WTC11 (cell line): ENCODE measurements at regions not wholly inside any gene's neighbourhood (a gene's known extent, or its start where the extent isn't known, plus 50 kb on each side); places are given as distances from the start of the nearest gene placed in this dataset.

Experiments used
- ATAC-seq: fragments of 200-7000 bp; cut with Tn5 transposase; 2 replicates; pipeline ENCODE4 v1.10.0; 2021; ENCODE audit warnings: mild to moderate bottlenecking, moderate library complexity
- CTCF ChIA-PET: fragments of 300-600 bp; sonication (Branson Sonifier 250); formaldehyde crosslinking; loops from one replicate; lab custom pipeline; 2021; ENCODE audit warnings: antibody characterized with exemption; lab: Charles Lee
- POLR2A ChIA-PET: fragments of 350-600 bp; sonication (Branson Sonifier 250); formaldehyde crosslinking; loops from one replicate; lab custom pipeline; 2021; ENCODE audit warnings: antibody characterized with exemption; lab: Charles Lee
- DNase-seq: peaks from one replicate; pipeline ENCODE4 v3.0.0; 2021; ENCODE audit warnings: low spot score
- H3K27ac Mint-ChIP-seq: 2 replicates; pipeline ENCODE4 v1.8.0; 2021; ENCODE audit warnings: mixed read lengths
- H3K27me3 Mint-ChIP-seq: 2 replicates; pipeline ENCODE4 v1.8.0; 2021; ENCODE audit warnings: low read depth, mild to moderate bottlenecking, moderate library complexity, mixed read lengths
- H3K36me3 Mint-ChIP-seq: 2 replicates; pipeline ENCODE4 v1.8.0; 2021; ENCODE audit warnings: mixed read lengths
- H3K4me1 Mint-ChIP-seq: 2 replicates; pipeline ENCODE4 v1.8.0; 2022; ENCODE audit warnings: mixed read lengths
- H3K4me3 Mint-ChIP-seq: 2 replicates; pipeline ENCODE4 v1.8.0; 2021; ENCODE audit warnings: mild to moderate bottlenecking, moderate library complexity, mixed read lengths
- H3K9me3 Mint-ChIP-seq: 2 replicates; pipeline ENCODE4 v1.8.0; 2021; ENCODE audit warnings: mixed read lengths
- ATF3 ChIP-seq: sonication (generic); formaldehyde crosslinking; conservative IDR thresholded peaks from 2 replicates; pipeline ENCODE4 v1.8.1; 2022; ENCODE audit warnings: mild to moderate bottlenecking, missing genetic modification reagents
- ATF6 ChIP-seq: sonication (generic); formaldehyde crosslinking; IDR thresholded peaks from 2 replicates; pipeline ENCODE4 v1.8.1; 2023; ENCODE audit warnings: mild to moderate bottlenecking, missing genetic modification reagents
- CREB1 ChIP-seq: sonication (generic); formaldehyde crosslinking; IDR thresholded peaks from 2 replicates; pipeline ENCODE4 v1.8.0; 2023; ENCODE audit warnings: mild to moderate bottlenecking, missing genetic modification reagents
- E2F4 ChIP-seq: sonication (generic); formaldehyde crosslinking; IDR thresholded peaks from 2 replicates; pipeline ENCODE4 v1.8.1; 2022; ENCODE audit warnings: low read depth, mild to moderate bottlenecking, moderate library complexity, missing genetic modification reagents, borderline replicate concordance
- EMX1 ChIP-seq: fragments of 250-450 bp; sonication (Bioruptor Pico); IDR thresholded peaks from 2 replicates; pipeline ENCODE4 v1.8.0; 2021; ENCODE audit warnings: mild to moderate bottlenecking
- GRHL2 ChIP-seq: fragments of 250-450 bp; sonication (Bioruptor Pico); IDR thresholded peaks from 2 replicates; pipeline ENCODE4 v1.8.0; 2022; ENCODE audit warnings: mild to moderate bottlenecking, moderate library complexity; ENCODE audit not compliant: insufficient replicate concordance, severe bottlenecking
- MXD4 ChIP-seq: fragments of 250-450 bp; sonication (Bioruptor Pico); IDR thresholded peaks from 2 replicates; pipeline ENCODE4 v1.8.0; 2021; ENCODE audit warnings: mild to moderate bottlenecking, moderate library complexity, borderline replicate concordance
- MYBL2 ChIP-seq: sonication (generic); formaldehyde crosslinking; IDR thresholded peaks from 2 replicates; pipeline ENCODE4 v1.8.1; 2023; ENCODE audit warnings: mild to moderate bottlenecking, moderate library complexity, missing genetic modification reagents
- PRRX2 ChIP-seq: fragments of 250-450 bp; sonication (Bioruptor Pico); IDR thresholded peaks from 2 replicates; pipeline ENCODE4 v1.8.0; 2021; ENCODE audit warnings: mild to moderate bottlenecking
- RORB ChIP-seq: fragments of 250-450 bp; sonication (Bioruptor Pico); IDR thresholded peaks from 2 replicates; pipeline ENCODE4 v1.9.0; 2021; ENCODE audit warnings: mild to moderate bottlenecking
- SOX15 ChIP-seq: fragments of 250-450 bp; sonication (Bioruptor Pico); IDR thresholded peaks from 2 replicates; pipeline ENCODE4 v1.9.0; 2021; ENCODE audit warnings: mild to moderate bottlenecking
- TCF7 ChIP-seq: sonication (generic); formaldehyde crosslinking; IDR thresholded peaks from 2 replicates; pipeline ENCODE4 v1.8.0; 2022; ENCODE audit warnings: mild to moderate bottlenecking, low read depth, missing genetic modification reagents, moderate library complexity
- USF1 ChIP-seq: sonication (generic); formaldehyde crosslinking; IDR thresholded peaks from 2 replicates; pipeline ENCODE4 v1.8.0; 2022; ENCODE audit warnings: mild to moderate bottlenecking, missing genetic modification reagents
- ZBTB43 ChIP-seq: sonication (generic); formaldehyde crosslinking; IDR thresholded peaks from 2 replicates; pipeline ENCODE4 v1.8.1; 2023; ENCODE audit warnings: mild to moderate bottlenecking, missing genetic modification reagents
- ZMAT4 ChIP-seq: fragments of 250-450 bp; sonication (Bioruptor Pico); IDR thresholded peaks from 2 replicates; pipeline ENCODE4 v1.9.0; 2021; ENCODE audit warnings: mild to moderate bottlenecking
- ZNF138 ChIP-seq: sonication (generic); formaldehyde crosslinking; conservative IDR thresholded peaks from 2 replicates; pipeline ENCODE4 v1.8.1; 2022; ENCODE audit warnings: mild to moderate bottlenecking, moderate library complexity, missing genetic modification reagents
- ZNF416 ChIP-seq: fragments of 250-450 bp; sonication (Bioruptor Pico); IDR thresholded peaks from 2 replicates; pipeline ENCODE4 v1.9.0; 2021; ENCODE audit warnings: mild to moderate bottlenecking, inconsistent platforms
- ZNF425 ChIP-seq: fragments of 250-450 bp; sonication (Bioruptor Pico); conservative IDR thresholded peaks from 2 replicates; pipeline ENCODE4 v1.9.0; 2021; ENCODE audit warnings: mild to moderate bottlenecking
- ZNF512 ChIP-seq: sonication (generic); formaldehyde crosslinking; IDR thresholded peaks from 2 replicates; pipeline ENCODE4 v1.8.1; 2022; ENCODE audit warnings: missing genetic modification reagents, borderline replicate concordance
- ZNF671 ChIP-seq: fragments of 250-450 bp; sonication (Bioruptor Pico); IDR thresholded peaks from 2 replicates; pipeline ENCODE4 v1.8.0; 2021; ENCODE audit warnings: mild to moderate bottlenecking

GRCh38 chr12:89289720-89290119 lies 62.6 kb downstream of the DUSP6 start:
- Mint-ChIP-seq H3K27ac (no peak overlapping the region), H3K4me3 (no peak overlapping the region), H3K4me1 (0 out of 2 replicates have a peak, but pooled peaks cover 7% of the 10 kb centered on the region), H3K36me3 (no peaks in the 10 kb centered on the region), H3K9me3 (no peaks in the 10 kb centered on the region), H3K27me3 (no peaks in the 10 kb centered on the region)
- DNase-seq (no peak), ATAC-seq (no peak)
- ChIA-PET POLR2A (no interaction called here), CTCF (no interaction called here)
- TF ChIP-seq USF1 (no peak), MXD4 (CRISPR knock-in tag) (no peak)

GRCh38 chr12:89288959-89289358 lies 63.3 kb downstream of the DUSP6 start:
- TF ChIP-seq ZNF138 (CRISPR knock-in tag) = no peak
- no peak for TF ChIP-seq ZNF416 (CRISPR knock-in tag)
- TF ChIP-seq EMX1 (CRISPR knock-in tag) = no peak
- no peak for TF ChIP-seq ZNF425
- TF ChIP-seq ZNF671 (CRISPR knock-in tag) = no peak
- no peak for TF ChIP-seq ATF3 (CRISPR knock-in tag)
- Mint-ChIP-seq H3K36me3 (no peaks in the 10 kb centered on the region), H3K4me1 (0 out of 2 replicates have a peak, but pooled peaks cover 7% of the 10 kb centered on the region), H3K27me3 (no peaks in the 10 kb centered on the region), H3K27ac (no peak overlapping the region), H3K9me3 (no peaks in the 10 kb centered on the region), H3K4me3 (no peak overlapping the region)
- ChIA-PET CTCF (no interaction called here), POLR2A (no interaction called here)
- DNase-seq = no peak
- ATAC-seq = no peak

- no peak for DNase-seq
- peaks cover 8% of the 10 kb centered on the region for H3K4me1 Mint-ChIP-seq
- no peaks in the 10 kb centered on the region for H3K36me3 Mint-ChIP-seq
- no peaks in the 10 kb centered on the region for H3K27me3 Mint-ChIP-seq
- no peak overlapping the region for H3K4me3 Mint-ChIP-seq
- CTCF ChIA-PET = no interaction called here
- ATAC-seq = no peak
- POLR2A ChIA-PET = no interaction called here
- H3K9me3 Mint-ChIP-seq = no peaks in the 10 kb centered on the region
- no peak overlapping the region for H3K27ac Mint-ChIP-seq
- TF ChIP-seq MYBL2 (no peak), E2F4 (CRISPR knock-in tag) (no peak), RORB (CRISPR knock-in tag) (no peak), ZNF425 (no peak), ATF3 (CRISPR knock-in tag) (no peak), ZBTB43 (no peak), SOX15 (no peak), ATF6 (CRISPR knock-in tag) (no peak), GRHL2 (CRISPR knock-in tag) (no peak), ZNF512 (no peak), TCF7 (no peak), CREB1 (CRISPR knock-in tag) (no peak), ZMAT4 (CRISPR knock-in tag) (no peak), PRRX2 (no peak)
These were observed 65.8 kb downstream of the DUSP6 start for GRCh38 chr12:89286501-89286900.
